Panc1 (cell line): ENCODE measurements at regions not wholly inside any gene's neighbourhood (a gene's known extent, or its start where the extent isn't known, plus 50 kb on each side); places are given as distances from the start of the nearest gene placed in this dataset.

Source experiments
- ATAC-seq: fragments of 200-7000 bp; cut with Tn5 transposase; 2 replicates; pipeline ENCODE4 v1.9.1; 2020; ENCODE audit warnings: mild to moderate bottlenecking, moderate library complexity
- BruUV-seq: library from RNA; stranded (reverse); fragments of 400-500 nt; replicated peaks from 2 replicates; lab custom pipeline; 2021; lab: Mats Ljungman, UMichigan
- CTCF ChIA-PET: fragments of 300-600 bp; sonication (Branson Sonifier 250); formaldehyde crosslinking; loops from one replicate; lab custom pipeline; 2022; ENCODE audit warnings: antibody characterized with exemption; lab: Charles Lee
- POLR2A ChIA-PET: fragments of 300-600 bp; sonication (Branson Sonifier 250); formaldehyde crosslinking; loops from one replicate; lab custom pipeline; 2022; ENCODE audit warnings: antibody characterized with exemption; lab: Charles Lee
- DNase-seq: peaks from one replicate; pipeline ENCODE4 v3.0.0-alpha.2; 2010; ENCODE audit warnings: low read depth, low spot score
- H3K27ac ChIP-seq: 2 replicates; pipeline ENCODE4 v1.5.1; 2011; ENCODE audit warnings: mild to moderate bottlenecking, low read length, inconsistent platforms
- H3K27me3 ChIP-seq: fragments of 200-500 bp; sonication (Bioruptor generic); 2 replicates; pipeline ENCODE4 v1.6.0; 2014; ENCODE audit warnings: low read length, inconsistent platforms; ENCODE audit not compliant: control insufficient read depth, insufficient read depth
- H3K36me3 ChIP-seq: fragments of 200-500 bp; sonication (Bioruptor generic); 2 replicates; pipeline ENCODE4 v1.5.1; 2014; ENCODE audit warnings: inconsistent platforms, mild to moderate bottlenecking, low read length, moderate library complexity; ENCODE audit not compliant: control insufficient read depth, insufficient read depth
- H3K4me1 ChIP-seq: 2 replicates; pipeline ENCODE4 v1.5.1; 2011; ENCODE audit warnings: inconsistent platforms, mild to moderate bottlenecking, low read length, moderate library complexity; ENCODE audit not compliant: control insufficient read depth, insufficient read depth
- H3K4me3 ChIP-seq, 2 experiments: 2 replicates each; pipeline ENCODE4 v1.5.1; 2011 to 2012; ENCODE audit warnings: low read depth in 2 of 2, low read length in 2 of 2, mild to moderate bottlenecking in 2 of 2, inconsistent platforms in 1 of 2, moderate library complexity in 1 of 2
- H3K9me3 ChIP-seq: fragments of 200-500 bp; sonication (Bioruptor generic); 2 replicates; pipeline ENCODE4 v1.5.1; 2014; ENCODE audit warnings: low read depth, mild to moderate bottlenecking, inconsistent platforms, low read length, moderate library complexity; ENCODE audit not compliant: control insufficient read depth, insufficient read depth
- POLR2AphosphoS5 ChIP-seq: IDR thresholded peaks from 2 replicates; pipeline ENCODE4 v1.6.1; 2012; ENCODE audit warnings: mild to moderate bottlenecking, low read depth, low read length, moderate library complexity
- SIN3A ChIP-seq: IDR thresholded peaks from 2 replicates; pipeline ENCODE4 v1.6.1; 2012; ENCODE audit warnings: low read depth, mild to moderate bottlenecking, low read length, moderate library complexity, borderline replicate concordance; ENCODE audit not compliant: insufficient read depth
- TCF7L2 ChIP-seq: IDR thresholded peaks from 2 replicates; pipeline ENCODE4 v1.6.1; 2011; ENCODE audit warnings: mild to moderate bottlenecking, low read depth, low read length, inconsistent platforms
- in situ Hi-C: cut with HindIII; loops from 2 replicates; pipeline ENCODE4 v1.10.0; 2016; ENCODE audit warnings: low sequenced_read_pairs, low pct_unique_long_range_greater_than_20kb
- intact Hi-C: fragments of 100-400 bp; cut with micrococcal nuclease; formaldehyde crosslinking; loops from one replicate; pipeline ENCODE4 v1.10.0; 2022; ENCODE audit not compliant: unreplicated experiment
- TF ChIP-seq, protein P1 (sequence below): fragments of 450-650 bp; IDR thresholded peaks from 2 replicates; pipeline ENCODE4 v1.5.1; 2017; ENCODE audit warnings: mild to moderate bottlenecking
- TF ChIP-seq, protein P2 (sequence below), 2 experiments: IDR thresholded peaks; 2 replicates each; pipeline ENCODE4 v1.6.1; 2011 to 2012; ENCODE audit warnings: low read depth in 2 of 2, control low read depth in 1 of 2, low read length in 1 of 2, mild to moderate bottlenecking in 1 of 2, moderate library complexity in 1 of 2; ENCODE audit not compliant: insufficient read depth in 1 of 2

DNA sequence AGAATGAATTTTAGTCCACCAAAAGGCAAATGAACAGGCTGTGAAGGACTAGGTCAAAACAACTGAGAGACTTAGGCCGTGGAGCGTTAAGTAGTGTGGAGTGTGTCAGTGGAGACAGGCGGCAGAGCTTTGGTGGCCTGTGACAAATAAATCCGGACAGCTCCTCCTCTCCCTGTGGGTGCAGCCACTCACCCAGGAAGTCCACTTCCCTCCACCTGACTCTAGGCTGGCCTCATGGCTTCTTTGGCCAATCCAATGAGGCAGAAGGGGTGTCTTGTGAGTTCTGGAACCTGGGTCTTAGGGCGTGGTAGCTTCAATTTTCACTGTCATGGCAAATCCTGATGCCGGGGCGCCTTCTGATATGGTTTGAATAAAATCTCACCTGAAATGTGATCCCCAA lies 180.9 kb upstream of the C14orf180 start:
- in situ Hi-C loops (no loop called here), intact Hi-C loops (no loop called here)
- DNase-seq, result no peak
- TF ChIP-seq TCF7L2 (no peak), SIN3A (no peak), POLR2AphosphoS5 (no peak)
- TF ChIP-seq, protein P1, sequence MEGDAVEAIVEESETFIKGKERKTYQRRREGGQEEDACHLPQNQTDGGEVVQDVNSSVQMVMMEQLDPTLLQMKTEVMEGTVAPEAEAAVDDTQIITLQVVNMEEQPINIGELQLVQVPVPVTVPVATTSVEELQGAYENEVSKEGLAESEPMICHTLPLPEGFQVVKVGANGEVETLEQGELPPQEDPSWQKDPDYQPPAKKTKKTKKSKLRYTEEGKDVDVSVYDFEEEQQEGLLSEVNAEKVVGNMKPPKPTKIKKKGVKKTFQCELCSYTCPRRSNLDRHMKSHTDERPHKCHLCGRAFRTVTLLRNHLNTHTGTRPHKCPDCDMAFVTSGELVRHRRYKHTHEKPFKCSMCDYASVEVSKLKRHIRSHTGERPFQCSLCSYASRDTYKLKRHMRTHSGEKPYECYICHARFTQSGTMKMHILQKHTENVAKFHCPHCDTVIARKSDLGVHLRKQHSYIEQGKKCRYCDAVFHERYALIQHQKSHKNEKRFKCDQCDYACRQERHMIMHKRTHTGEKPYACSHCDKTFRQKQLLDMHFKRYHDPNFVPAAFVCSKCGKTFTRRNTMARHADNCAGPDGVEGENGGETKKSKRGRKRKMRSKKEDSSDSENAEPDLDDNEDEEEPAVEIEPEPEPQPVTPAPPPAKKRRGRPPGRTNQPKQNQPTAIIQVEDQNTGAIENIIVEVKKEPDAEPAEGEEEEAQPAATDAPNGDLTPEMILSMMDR, result no peak
- TF ChIP-seq, protein P2, sequence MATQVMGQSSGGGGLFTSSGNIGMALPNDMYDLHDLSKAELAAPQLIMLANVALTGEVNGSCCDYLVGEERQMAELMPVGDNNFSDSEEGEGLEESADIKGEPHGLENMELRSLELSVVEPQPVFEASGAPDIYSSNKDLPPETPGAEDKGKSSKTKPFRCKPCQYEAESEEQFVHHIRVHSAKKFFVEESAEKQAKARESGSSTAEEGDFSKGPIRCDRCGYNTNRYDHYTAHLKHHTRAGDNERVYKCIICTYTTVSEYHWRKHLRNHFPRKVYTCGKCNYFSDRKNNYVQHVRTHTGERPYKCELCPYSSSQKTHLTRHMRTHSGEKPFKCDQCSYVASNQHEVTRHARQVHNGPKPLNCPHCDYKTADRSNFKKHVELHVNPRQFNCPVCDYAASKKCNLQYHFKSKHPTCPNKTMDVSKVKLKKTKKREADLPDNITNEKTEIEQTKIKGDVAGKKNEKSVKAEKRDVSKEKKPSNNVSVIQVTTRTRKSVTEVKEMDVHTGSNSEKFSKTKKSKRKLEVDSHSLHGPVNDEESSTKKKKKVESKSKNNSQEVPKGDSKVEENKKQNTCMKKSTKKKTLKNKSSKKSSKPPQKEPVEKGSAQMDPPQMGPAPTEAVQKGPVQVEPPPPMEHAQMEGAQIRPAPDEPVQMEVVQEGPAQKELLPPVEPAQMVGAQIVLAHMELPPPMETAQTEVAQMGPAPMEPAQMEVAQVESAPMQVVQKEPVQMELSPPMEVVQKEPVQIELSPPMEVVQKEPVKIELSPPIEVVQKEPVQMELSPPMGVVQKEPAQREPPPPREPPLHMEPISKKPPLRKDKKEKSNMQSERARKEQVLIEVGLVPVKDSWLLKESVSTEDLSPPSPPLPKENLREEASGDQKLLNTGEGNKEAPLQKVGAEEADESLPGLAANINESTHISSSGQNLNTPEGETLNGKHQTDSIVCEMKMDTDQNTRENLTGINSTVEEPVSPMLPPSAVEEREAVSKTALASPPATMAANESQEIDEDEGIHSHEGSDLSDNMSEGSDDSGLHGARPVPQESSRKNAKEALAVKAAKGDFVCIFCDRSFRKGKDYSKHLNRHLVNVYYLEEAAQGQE (IDR thresholded peaks at IDR 0.05; ENCODE audit: insufficient read depth in 1 of 2, low read depth in 2 of 2, low read length in 1 of 2), result no peak
- Histone ChIP-seq H3K27me3 (no peaks in the 10 kb centered on the region), H3K27ac (no peak overlapping the region), H3K4me3 (no peak overlapping the region), H3K4me1 (no peaks in the 10 kb centered on the region), H3K9me3 (0 out of 2 replicates have a peak, but pooled peaks cover 3% of the 10 kb centered on the region), H3K36me3 (no peaks in the 10 kb centered on the region)
- no peak for ATAC-seq
- ChIA-PET POLR2A (no interaction called here), CTCF (no interaction called here)
- BruUV-seq, result no TSS peak

DNA sequence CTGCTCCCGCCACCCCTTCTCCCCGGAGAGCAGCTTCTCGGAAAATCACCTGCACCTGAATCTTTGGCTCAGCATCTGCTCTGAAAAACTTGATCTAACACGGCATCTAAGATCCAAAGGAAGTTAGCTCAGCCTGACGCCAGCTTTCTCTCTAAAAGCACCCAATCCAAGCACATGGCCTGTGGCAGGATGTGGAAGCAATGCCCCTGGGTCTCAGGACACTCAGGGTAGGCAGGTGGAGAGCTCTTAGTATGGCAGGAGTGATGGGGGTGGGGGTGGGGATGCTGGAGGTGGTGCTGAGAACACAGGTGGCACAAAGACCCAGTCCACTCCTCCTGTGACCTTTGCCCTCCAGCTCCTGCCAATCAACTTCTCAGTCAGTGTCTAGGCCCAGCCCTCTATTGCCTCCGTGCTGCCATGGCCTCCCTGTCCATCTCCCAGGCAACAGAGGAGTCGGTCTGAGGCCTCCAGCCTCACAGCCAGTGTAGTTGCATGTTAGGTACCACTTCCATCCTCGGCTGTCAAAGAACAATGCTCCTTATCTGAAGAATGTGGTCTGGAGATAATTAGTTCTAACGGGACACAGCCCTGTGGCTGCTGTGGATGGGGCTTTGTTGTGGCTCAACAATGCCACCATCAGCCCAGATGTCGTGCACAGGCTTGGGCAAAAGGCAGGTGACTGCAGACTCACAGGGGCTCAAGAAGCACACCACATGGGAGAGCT lies 180.0 kb upstream of the C14orf180 start:
- Histone ChIP-seq H3K27me3 (0 out of 2 replicates have a peak, but pooled peaks cover 2% of the 10 kb centered on the region), H3K4me3 (no peak overlapping the region), H3K36me3 (no peaks in the 10 kb centered on the region), H3K4me1 (no peaks in the 10 kb centered on the region), H3K27ac (no peak overlapping the region), H3K9me3 (0 out of 2 replicates have a peak, but pooled peaks cover 3% of the 10 kb centered on the region)
- in situ Hi-C loops, result no loop called here
- ATAC-seq, result no peak
- POLR2A ChIA-PET, result interaction anchor here (0.6 kb wide), 1 partner anchor 267 kb away, joined by 3 read pairs; no protein-coding TSS in a partner anchor
- intact Hi-C loops, result no loop called here
- no TSS peak for BruUV-seq
- CTCF ChIA-PET, result interaction anchor here (0.7 kb wide), 1 partner anchor 1257 kb away, joined by 3 read pairs; no protein-coding TSS in a partner anchor
- no peak for TF ChIP-seq SIN3A
- no peak for TF ChIP-seq POLR2AphosphoS5
- TF ChIP-seq, protein P2 (IDR thresholded peaks at IDR 0.05; ENCODE audit: insufficient read depth in 1 of 2, low read depth in 2 of 2, low read length in 1 of 2), result no peak
- TF ChIP-seq, protein P1, result no peak
- TF ChIP-seq TCF7L2, result no peak
- no peak for DNase-seq
